ENCODE measurements at regions not wholly inside any gene's neighbourhood (a gene's known extent, or its start where the extent isn't known, plus 50 kb on each side); places are given as distances from the start of the nearest gene placed in this dataset.

DNA sequence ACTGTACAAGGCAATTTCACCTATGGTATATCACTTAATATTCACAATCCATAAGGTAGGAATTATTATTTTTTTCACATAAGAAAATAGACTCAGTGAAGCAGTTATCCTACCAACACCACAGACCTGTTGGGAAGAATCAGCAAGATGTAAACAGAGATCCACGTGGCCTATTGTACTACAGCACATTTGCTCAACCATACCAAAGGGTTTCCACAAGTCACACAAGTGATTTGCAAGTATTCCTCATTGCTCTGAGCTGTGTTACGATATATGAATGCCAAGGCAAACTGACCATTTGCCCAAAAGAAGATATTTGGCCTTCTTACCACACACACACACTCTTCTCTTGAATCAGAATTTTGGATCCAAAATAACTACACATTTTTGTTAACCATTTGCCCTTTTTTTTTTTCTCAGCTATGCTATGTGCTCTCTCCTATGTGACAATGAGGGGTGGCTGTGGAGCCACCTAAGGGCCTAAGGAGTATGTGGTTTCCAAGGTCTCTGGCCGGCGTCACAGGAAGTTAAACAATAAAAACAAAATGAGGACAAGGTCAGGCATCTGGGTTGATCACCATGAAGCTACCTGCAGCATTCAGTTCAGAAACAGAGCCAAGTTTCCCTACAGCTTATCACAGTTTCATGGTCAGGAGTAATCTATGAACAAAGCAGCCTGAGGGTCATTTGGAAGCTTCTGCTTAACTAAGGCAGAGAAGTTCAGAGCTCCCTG, 171.0 kb upstream of the FREM1 start:
- no peak overlapping the region for H2AFZ ChIP-seq (ENCODE audit: low read length)
- no peaks in the 10 kb centered on the region for H3K4me1 ChIP-seq (ENCODE audit: insufficient read depth, low read length, poor library complexity, severe bottlenecking)
- no TSS peak for BruUV-seq (replicated peaks)
- no peak for DNase-seq (ENCODE audit: low spot score)
- intact Hi-C loops (cut with micrococcal nuclease; ENCODE audit: unreplicated experiment): no loop called here
- no peaks in the 10 kb centered on the region for H3K9me3 ChIP-seq (ENCODE audit: low read length)
- TF ChIP-seq, protein P1, sequence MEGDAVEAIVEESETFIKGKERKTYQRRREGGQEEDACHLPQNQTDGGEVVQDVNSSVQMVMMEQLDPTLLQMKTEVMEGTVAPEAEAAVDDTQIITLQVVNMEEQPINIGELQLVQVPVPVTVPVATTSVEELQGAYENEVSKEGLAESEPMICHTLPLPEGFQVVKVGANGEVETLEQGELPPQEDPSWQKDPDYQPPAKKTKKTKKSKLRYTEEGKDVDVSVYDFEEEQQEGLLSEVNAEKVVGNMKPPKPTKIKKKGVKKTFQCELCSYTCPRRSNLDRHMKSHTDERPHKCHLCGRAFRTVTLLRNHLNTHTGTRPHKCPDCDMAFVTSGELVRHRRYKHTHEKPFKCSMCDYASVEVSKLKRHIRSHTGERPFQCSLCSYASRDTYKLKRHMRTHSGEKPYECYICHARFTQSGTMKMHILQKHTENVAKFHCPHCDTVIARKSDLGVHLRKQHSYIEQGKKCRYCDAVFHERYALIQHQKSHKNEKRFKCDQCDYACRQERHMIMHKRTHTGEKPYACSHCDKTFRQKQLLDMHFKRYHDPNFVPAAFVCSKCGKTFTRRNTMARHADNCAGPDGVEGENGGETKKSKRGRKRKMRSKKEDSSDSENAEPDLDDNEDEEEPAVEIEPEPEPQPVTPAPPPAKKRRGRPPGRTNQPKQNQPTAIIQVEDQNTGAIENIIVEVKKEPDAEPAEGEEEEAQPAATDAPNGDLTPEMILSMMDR (conservative IDR thresholded peaks at IDR 0.05; ENCODE audit: low read length): no peak
- TF ChIP-seq EZH2phosphoT487 (IDR thresholded peaks at IDR 0.05; ENCODE audit: borderline replicate concordance, low read depth, low read length): no peak
- H3K4me3 ChIP-seq (ENCODE audit: low read depth, low read length, poor library complexity, severe bottlenecking): no peak overlapping the region
- H3K27ac ChIP-seq (ENCODE audit: low read depth, low read length, poor library complexity, severe bottlenecking): no peak overlapping the region
- H4K20me1 ChIP-seq (ENCODE audit: insufficient read depth, low read length): no peaks in the 10 kb centered on the region
- ChIA-PET CTCF (ENCODE audit: unreplicated experiment) (no interaction called here), POLR2A (interaction anchor here (0.7 kb wide), 1 partner anchor 44 kb away, joined by 3 read pairs; no protein-coding TSS in a partner anchor)
- no peaks in the 10 kb centered on the region for H3K79me2 ChIP-seq (ENCODE audit: insufficient read depth, low read depth, low read length)
- H3K36me3 ChIP-seq (ENCODE audit: insufficient read depth, low read length): no peaks in the 10 kb centered on the region
- no peak overlapping the region for H3K4me2 ChIP-seq (ENCODE audit: low read length)
- no peaks in the 10 kb centered on the region for H3K9me2 ChIP-seq (ENCODE audit: insufficient read depth, low read length)

DNA sequence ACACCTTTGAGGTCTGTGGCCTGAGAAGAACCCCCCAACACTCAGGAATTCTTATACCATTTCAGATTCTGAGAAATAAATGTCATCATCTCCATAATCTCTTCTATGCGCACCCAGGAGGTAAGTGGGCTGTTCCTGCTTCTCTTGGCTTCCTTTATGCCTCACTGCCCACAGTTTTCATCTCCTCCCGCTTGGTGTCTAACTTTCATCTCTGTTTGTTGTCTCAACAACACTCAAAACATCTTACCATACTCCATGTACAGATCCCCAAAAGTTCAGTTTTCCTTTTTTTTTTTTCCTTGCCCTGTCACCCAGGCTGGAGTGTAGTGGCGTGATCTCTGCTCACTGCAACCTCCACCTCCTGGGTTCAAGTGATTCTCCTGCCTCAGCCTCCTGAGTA, 170.2 kb upstream of the FREM1 start:
- no peak overlapping the region for H3K4me2 ChIP-seq (ENCODE audit: low read length)
- TF ChIP-seq EZH2phosphoT487 (IDR thresholded peaks at IDR 0.05; ENCODE audit: borderline replicate concordance, low read depth, low read length): no peak
- TF ChIP-seq, protein P1 (conservative IDR thresholded peaks at IDR 0.05; ENCODE audit: low read length): no peak
- no peak for DNase-seq (ENCODE audit: low spot score)
- intact Hi-C loops (cut with micrococcal nuclease; ENCODE audit: unreplicated experiment): no loop called here
- ChIA-PET POLR2A (interaction anchor here (0.7 kb wide), 1 partner anchor 45 kb away, joined by 3 read pairs; no protein-coding TSS in a partner anchor), CTCF (ENCODE audit: unreplicated experiment) (no interaction called here)
- H2AFZ ChIP-seq (ENCODE audit: low read length): no peak overlapping the region
- no peak overlapping the region for H3K4me3 ChIP-seq (ENCODE audit: low read depth, low read length, poor library complexity, severe bottlenecking)
- no peaks in the 10 kb centered on the region for H4K20me1 ChIP-seq (ENCODE audit: insufficient read depth, low read length)
- no TSS peak for BruUV-seq (replicated peaks)
- no peaks in the 10 kb centered on the region for H3K36me3 ChIP-seq (ENCODE audit: insufficient read depth, low read length)
- no peaks in the 10 kb centered on the region for H3K9me2 ChIP-seq (ENCODE audit: insufficient read depth, low read length)
- H3K4me1 ChIP-seq (ENCODE audit: insufficient read depth, low read length, poor library complexity, severe bottlenecking): no peaks in the 10 kb centered on the region
- H3K79me2 ChIP-seq (ENCODE audit: insufficient read depth, low read depth, low read length): no peaks in the 10 kb centered on the region
- H3K9me3 ChIP-seq (ENCODE audit: low read length): no peaks in the 10 kb centered on the region
- H3K27ac ChIP-seq (ENCODE audit: low read depth, low read length, poor library complexity, severe bottlenecking): no peak overlapping the region

DNA sequence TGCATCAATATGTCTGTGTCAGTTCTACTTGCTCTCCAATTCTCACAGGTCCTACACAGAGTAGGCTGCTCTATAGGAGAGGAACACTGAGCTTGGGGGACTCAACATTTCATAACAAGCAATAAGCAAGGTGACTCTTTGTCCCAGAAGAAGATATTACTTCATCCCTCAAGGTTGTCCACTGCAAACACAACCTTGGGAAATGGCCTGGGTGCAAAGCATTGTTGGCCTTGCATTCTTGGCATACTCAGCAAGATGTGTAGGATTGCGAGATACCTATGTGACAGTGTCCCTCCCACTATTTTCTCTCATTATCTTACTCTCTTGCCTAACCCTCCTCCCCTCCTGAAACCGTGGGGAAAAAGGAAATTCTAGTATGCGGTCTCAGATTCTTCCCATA, 169.8 kb upstream of the FREM1 start:
- TF ChIP-seq, protein P1 (conservative IDR thresholded peaks at IDR 0.05; ENCODE audit: low read length): no peak
- no peak for TF ChIP-seq EZH2phosphoT487 (IDR thresholded peaks at IDR 0.05; ENCODE audit: borderline replicate concordance, low read depth, low read length)
- H3K4me3 ChIP-seq (ENCODE audit: low read depth, low read length, poor library complexity, severe bottlenecking): no peak overlapping the region
- H3K79me2 ChIP-seq (ENCODE audit: insufficient read depth, low read depth, low read length): no peaks in the 10 kb centered on the region
- H3K4me1 ChIP-seq (ENCODE audit: insufficient read depth, low read length, poor library complexity, severe bottlenecking): no peaks in the 10 kb centered on the region
- H4K20me1 ChIP-seq (ENCODE audit: insufficient read depth, low read length): no peaks in the 10 kb centered on the region
- H3K36me3 ChIP-seq (ENCODE audit: insufficient read depth, low read length): no peaks in the 10 kb centered on the region
- POLR2A ChIA-PET: no interaction called here
- no peak overlapping the region for H2AFZ ChIP-seq (ENCODE audit: low read length)
- intact Hi-C loops (cut with micrococcal nuclease; ENCODE audit: unreplicated experiment): no loop called here
- H3K9me2 ChIP-seq (ENCODE audit: insufficient read depth, low read length): no peaks in the 10 kb centered on the region
- H3K27ac ChIP-seq (ENCODE audit: low read depth, low read length, poor library complexity, severe bottlenecking): no peak overlapping the region
- no peaks in the 10 kb centered on the region for H3K9me3 ChIP-seq (ENCODE audit: low read length)
- H3K4me2 ChIP-seq (ENCODE audit: low read length): no peak overlapping the region
- CTCF ChIA-PET (ENCODE audit: unreplicated experiment): no interaction called here
- DNase-seq (ENCODE audit: low spot score): no peak
- no TSS peak for BruUV-seq (replicated peaks)

Data from OCI-LY7 (cell line).